Glutamatergic neuron (in vitro differentiated cells): ENCODE measurements at regions not wholly inside any gene's neighbourhood (a gene's known extent, or its start where the extent isn't known, plus 50 kb on each side); places are given as distances from the start of the nearest gene placed in this dataset.

ENCODE experiments used
- DNase-seq: peaks from one replicate; pipeline ENCODE4 v3.0.0; 2022
- H3K27ac Mint-ChIP-seq: one replicate; pipeline ENCODE4 v1.8.0; 2020; ENCODE audit warnings: mild to moderate bottlenecking, mixed read lengths, inconsistent platforms; ENCODE audit not compliant: unreplicated experiment
- H3K27me3 Mint-ChIP-seq: one replicate; pipeline ENCODE4 v1.8.0; 2020; ENCODE audit warnings: mild to moderate bottlenecking, moderate library complexity, mixed read lengths, inconsistent platforms; ENCODE audit not compliant: unreplicated experiment
- H3K36me3 Mint-ChIP-seq: one replicate; pipeline ENCODE4 v1.8.0; 2020; ENCODE audit warnings: mild to moderate bottlenecking, mixed read lengths, inconsistent platforms; ENCODE audit not compliant: unreplicated experiment
- H3K4me1 Mint-ChIP-seq: one replicate; pipeline ENCODE4 v1.8.0; 2020; ENCODE audit warnings: mild to moderate bottlenecking, low read depth, mixed read lengths, inconsistent platforms; ENCODE audit not compliant: unreplicated experiment
- H3K4me3 Mint-ChIP-seq: one replicate; pipeline ENCODE4 v1.8.0; 2020; ENCODE audit warnings: mild to moderate bottlenecking, mixed read lengths, inconsistent platforms; ENCODE audit not compliant: unreplicated experiment
- H3K9me3 Mint-ChIP-seq: one replicate; pipeline ENCODE4 v1.8.0; 2020; ENCODE audit warnings: mild to moderate bottlenecking, moderate library complexity, mixed read lengths, inconsistent platforms; ENCODE audit not compliant: unreplicated experiment
- TF ChIP-seq, protein P1 (sequence below): fragments of 200-600 bp; sonication (generic); IDR thresholded peaks from one replicate; pipeline ENCODE4 v1.5.0; 2021; ENCODE audit not compliant: partially characterized antibody, unreplicated experiment

DNA sequence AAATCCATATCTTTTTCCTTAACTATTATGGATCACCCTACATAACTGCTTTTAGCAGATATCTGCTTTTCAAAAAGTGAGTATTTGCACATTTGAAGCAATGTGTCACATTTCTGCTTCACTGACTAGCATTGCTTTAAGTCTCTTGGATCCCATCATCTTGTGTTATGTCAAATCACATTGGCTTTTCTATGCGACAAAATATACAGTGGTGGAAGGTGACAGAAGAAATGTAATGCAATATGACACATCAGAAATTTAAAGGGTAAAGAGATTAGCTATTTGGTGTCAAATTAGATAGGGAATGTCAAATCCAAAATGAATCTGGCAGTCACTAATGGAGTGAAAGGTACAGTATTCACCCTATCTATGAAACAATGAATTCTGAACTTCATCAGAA lies 1282.1 kb upstream of the PCDH20 start:
- DNase-seq, result no peak
- Mint-ChIP-seq H3K9me3 (no peaks in the 10 kb centered on the region), H3K27ac (no peak overlapping the region), H3K4me1 (peaks cover 3% of the 10 kb centered on the region), H3K36me3 (no peaks in the 10 kb centered on the region), H3K27me3 (no peaks in the 10 kb centered on the region), H3K4me3 (no peak overlapping the region)
- TF ChIP-seq, protein P1, sequence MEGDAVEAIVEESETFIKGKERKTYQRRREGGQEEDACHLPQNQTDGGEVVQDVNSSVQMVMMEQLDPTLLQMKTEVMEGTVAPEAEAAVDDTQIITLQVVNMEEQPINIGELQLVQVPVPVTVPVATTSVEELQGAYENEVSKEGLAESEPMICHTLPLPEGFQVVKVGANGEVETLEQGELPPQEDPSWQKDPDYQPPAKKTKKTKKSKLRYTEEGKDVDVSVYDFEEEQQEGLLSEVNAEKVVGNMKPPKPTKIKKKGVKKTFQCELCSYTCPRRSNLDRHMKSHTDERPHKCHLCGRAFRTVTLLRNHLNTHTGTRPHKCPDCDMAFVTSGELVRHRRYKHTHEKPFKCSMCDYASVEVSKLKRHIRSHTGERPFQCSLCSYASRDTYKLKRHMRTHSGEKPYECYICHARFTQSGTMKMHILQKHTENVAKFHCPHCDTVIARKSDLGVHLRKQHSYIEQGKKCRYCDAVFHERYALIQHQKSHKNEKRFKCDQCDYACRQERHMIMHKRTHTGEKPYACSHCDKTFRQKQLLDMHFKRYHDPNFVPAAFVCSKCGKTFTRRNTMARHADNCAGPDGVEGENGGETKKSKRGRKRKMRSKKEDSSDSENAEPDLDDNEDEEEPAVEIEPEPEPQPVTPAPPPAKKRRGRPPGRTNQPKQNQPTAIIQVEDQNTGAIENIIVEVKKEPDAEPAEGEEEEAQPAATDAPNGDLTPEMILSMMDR, result no peak

DNA sequence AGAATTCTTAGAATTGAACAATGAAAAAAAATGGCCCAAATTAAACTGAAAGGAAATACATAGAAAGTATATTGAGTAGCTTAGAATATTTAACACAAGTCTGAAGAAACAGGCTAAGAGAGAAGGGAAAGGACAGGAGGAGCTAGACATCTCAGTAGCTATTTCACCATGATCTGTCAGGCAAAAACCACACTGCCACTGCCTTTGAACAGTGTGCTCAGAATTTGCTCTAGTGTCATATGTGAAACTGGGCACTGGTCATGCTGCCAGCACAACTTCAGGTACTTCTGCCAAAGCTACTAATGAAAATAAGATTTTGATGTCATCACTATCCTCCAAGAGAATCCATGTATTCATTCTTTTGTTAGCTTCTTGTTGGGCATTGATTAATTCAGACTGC lies 1280.8 kb upstream of the PCDH20 start:
- H3K27ac Mint-ChIP-seq, result no peak overlapping the region
- no peaks in the 10 kb centered on the region for H3K27me3 Mint-ChIP-seq
- peaks cover 2% of the 10 kb centered on the region for H3K9me3 Mint-ChIP-seq
- H3K4me1 Mint-ChIP-seq, result peaks cover 3% of the 10 kb centered on the region
- TF ChIP-seq, protein P1, result no peak
- no peak overlapping the region for H3K4me3 Mint-ChIP-seq
- no peak for DNase-seq
- H3K36me3 Mint-ChIP-seq, result no peaks in the 10 kb centered on the region

DNA sequence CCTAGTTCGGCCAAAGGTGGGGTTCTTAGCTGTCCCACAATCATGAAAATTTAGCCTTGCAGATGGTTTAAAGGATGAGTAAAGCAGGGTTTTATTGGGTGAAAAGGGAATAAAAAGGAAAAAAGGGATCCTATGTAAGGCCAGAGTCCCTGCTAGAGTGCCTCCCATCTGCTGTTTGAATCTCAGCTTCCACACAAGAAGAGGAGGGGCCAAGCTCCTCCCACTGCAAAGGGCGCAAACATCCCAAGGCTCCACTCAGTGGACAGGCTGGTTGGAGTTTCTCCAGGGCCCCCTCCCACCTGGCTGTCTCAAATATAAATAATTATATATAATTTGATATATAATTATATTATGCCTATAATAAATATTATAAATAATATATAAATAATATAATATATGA lies 1272.1 kb upstream of the PCDH20 start:
- H3K4me3 Mint-ChIP-seq, result no peak overlapping the region
- no peaks in the 10 kb centered on the region for H3K4me1 Mint-ChIP-seq
- no peaks in the 10 kb centered on the region for H3K36me3 Mint-ChIP-seq
- no peak for DNase-seq
- H3K9me3 Mint-ChIP-seq, result peaks cover 2% of the 10 kb centered on the region
- H3K27me3 Mint-ChIP-seq, result peaks cover 2% of the 10 kb centered on the region
- H3K27ac Mint-ChIP-seq, result no peak overlapping the region
- TF ChIP-seq, protein P1, result no peak

DNA sequence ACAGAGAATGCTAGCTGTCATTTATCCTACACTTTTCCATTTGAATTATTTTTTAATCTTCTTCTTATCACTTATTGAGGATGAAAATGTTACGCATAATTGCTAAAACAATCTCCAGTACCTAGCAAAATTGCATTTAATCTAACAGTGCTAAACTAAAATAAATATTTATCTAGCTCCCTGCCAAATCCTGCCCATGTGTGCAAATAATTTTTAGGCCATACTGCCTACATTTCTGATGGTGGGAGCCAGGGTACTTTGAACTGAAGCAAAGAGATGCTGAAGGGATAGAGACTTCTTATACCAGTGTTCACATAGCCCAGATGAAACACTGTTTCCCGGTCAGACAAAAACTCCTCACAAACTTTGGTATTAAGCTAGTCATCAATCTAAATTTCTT lies 1268.7 kb upstream of the PCDH20 start:
- DNase-seq, result no peak
- Mint-ChIP-seq H3K4me1 (no peaks in the 10 kb centered on the region), H3K4me3 (no peak overlapping the region), H3K27ac (no peak overlapping the region), H3K27me3 (peaks cover 2% of the 10 kb centered on the region), H3K36me3 (no peaks in the 10 kb centered on the region), H3K9me3 (no peaks in the 10 kb centered on the region)
- TF ChIP-seq, protein P1, result no peak

DNA sequence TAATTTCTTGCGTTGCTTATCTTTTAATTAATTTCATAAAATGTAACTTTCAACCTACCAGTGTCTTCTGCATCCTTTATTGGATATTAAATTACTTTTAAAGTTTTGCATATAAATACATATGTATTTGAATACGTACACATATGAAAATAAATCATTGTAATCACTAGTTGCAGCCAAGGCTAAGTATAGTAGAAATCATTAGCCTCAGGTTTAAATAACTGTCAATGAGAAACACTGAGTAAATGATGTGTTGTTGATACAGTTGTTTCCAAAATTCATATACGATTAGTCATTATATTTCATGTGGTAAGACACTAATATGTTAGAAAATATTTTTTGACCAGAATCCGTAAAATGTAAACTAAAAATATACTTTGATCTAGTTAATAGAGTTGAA lies 1267.1 kb upstream of the PCDH20 start:
- no peak for DNase-seq
- TF ChIP-seq, protein P1, result no peak
- Mint-ChIP-seq H3K36me3 (no peaks in the 10 kb centered on the region), H3K4me1 (no peaks in the 10 kb centered on the region), H3K9me3 (no peaks in the 10 kb centered on the region), H3K27ac (no peak overlapping the region), H3K27me3 (no peaks in the 10 kb centered on the region), H3K4me3 (no peak overlapping the region)
